ENCODE measurements at regions not wholly inside any gene's neighbourhood (a gene's known extent, or its start where the extent isn't known, plus 50 kb on each side); places are given as distances from the start of the nearest gene placed in this dataset.

- POLR2A ChIA-PET: no interaction called here
- H3K27me3 Mint-ChIP-seq: no peaks in the 10 kb centered on the region
- H3K4me1 Mint-ChIP-seq: no peaks in the 10 kb centered on the region
- peaks cover 2% of the 10 kb centered on the region for H3K9me3 Mint-ChIP-seq
- no peak overlapping the region for H3K4me3 Mint-ChIP-seq
- no peaks in the 10 kb centered on the region for H3K36me3 Mint-ChIP-seq (ENCODE audit: low read depth)
- H3K27ac Mint-ChIP-seq: no peak overlapping the region
- CTCF ChIA-PET: no interaction called here
- no peak for DNase-seq
Measured at GRCh38 chr6:49051281-49051680, 411.8 kb downstream of the MMUT start.

GRCh38 chr6:49050584-49050983, 412.5 kb downstream of the MMUT start:
- CTCF ChIA-PET: no interaction called here
- peaks cover 5% of the 10 kb centered on the region for H3K9me3 Mint-ChIP-seq
- H3K4me1 Mint-ChIP-seq: no peaks in the 10 kb centered on the region
- no peak for DNase-seq
- POLR2A ChIA-PET: no interaction called here
- H3K27ac Mint-ChIP-seq: no peak overlapping the region
- no peaks in the 10 kb centered on the region for H3K36me3 Mint-ChIP-seq (ENCODE audit: low read depth)
- H3K27me3 Mint-ChIP-seq: no peaks in the 10 kb centered on the region
- no peak overlapping the region for H3K4me3 Mint-ChIP-seq

GRCh38 chr6:49038294-49038822, 424.7 kb downstream of the MMUT start:
- Mint-ChIP-seq H3K36me3 (ENCODE audit: low read depth) (no peaks in the 10 kb centered on the region), H3K9me3 (no peaks in the 10 kb centered on the region), H3K27me3 (no peaks in the 10 kb centered on the region), H3K4me3 (no peak overlapping the region), H3K4me1 (no peaks in the 10 kb centered on the region), H3K27ac (no peak overlapping the region)
- DNase-seq: no peak
- CTCF ChIA-PET: no interaction called here
- POLR2A ChIA-PET: no interaction called here

DNA sequence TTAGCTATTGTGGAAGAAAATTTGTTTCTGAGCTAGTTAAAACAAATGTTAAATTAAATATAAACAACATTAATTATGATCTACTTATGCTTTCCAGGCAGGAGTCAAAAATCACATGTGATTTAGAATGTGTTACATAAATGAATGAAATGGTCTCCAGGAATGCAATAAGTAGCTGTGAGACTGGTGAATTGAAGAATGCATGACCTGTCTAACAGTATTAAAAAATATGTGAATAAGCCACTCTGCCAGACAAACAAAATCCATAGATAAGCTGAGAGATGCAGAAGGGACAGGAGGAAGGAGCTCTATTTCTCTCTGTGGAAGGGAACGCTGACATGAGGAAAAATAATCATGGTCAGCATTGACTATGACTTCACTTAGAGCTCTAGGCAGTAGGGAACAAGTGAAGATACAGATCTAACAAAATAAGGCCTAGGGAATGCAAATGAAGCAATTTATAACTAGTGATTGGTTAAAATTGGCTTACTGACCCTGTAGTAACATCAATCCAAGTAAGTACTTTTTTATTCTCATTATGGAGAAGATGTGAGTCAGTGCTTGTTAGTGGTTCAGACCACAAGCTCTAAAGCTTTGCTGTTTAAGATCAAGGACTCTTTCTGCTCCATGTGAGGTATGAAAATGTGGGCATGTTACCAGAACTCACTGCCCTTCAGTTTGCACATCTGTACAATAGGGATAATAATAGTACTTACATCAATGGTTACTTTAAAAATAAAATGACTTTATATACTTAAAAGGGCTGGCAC, 432.6 kb downstream of the MMUT start:
- H3K36me3 Mint-ChIP-seq (ENCODE audit: low read depth): no peaks in the 10 kb centered on the region
- ChIA-PET POLR2A (no interaction called here), CTCF (no interaction called here)
- no peak overlapping the region for H3K4me3 Mint-ChIP-seq
- no peaks in the 10 kb centered on the region for H3K27me3 Mint-ChIP-seq
- H3K4me1 Mint-ChIP-seq: no peaks in the 10 kb centered on the region
- H3K27ac Mint-ChIP-seq: no peak overlapping the region
- H3K9me3 Mint-ChIP-seq: peaks cover 3% of the 10 kb centered on the region
- DNase-seq: no peak

- Mint-ChIP-seq H3K27ac (no peak overlapping the region), H3K36me3 (ENCODE audit: low read depth) (no peaks in the 10 kb centered on the region), H3K4me3 (no peak overlapping the region), H3K4me1 (no peaks in the 10 kb centered on the region), H3K9me3 (peaks cover 7% of the 10 kb centered on the region), H3K27me3 (no peaks in the 10 kb centered on the region)
- ChIA-PET CTCF (no interaction called here), POLR2A (no interaction called here)
- no peak for DNase-seq
Measured at GRCh38 chr6:49027644-49028043, 435.4 kb downstream of the MMUT start.

GRCh38 chr6:49025273-49026240, 437.5 kb downstream of the MMUT start:
- H3K27me3 Mint-ChIP-seq: no peaks in the 10 kb centered on the region
- no peak overlapping the region for H3K4me3 Mint-ChIP-seq
- DNase-seq: no peak
- H3K4me1 Mint-ChIP-seq: no peaks in the 10 kb centered on the region
- H3K36me3 Mint-ChIP-seq (ENCODE audit: low read depth): no peaks in the 10 kb centered on the region
- peaks cover 7% of the 10 kb centered on the region for H3K9me3 Mint-ChIP-seq
- CTCF ChIA-PET: no interaction called here
- POLR2A ChIA-PET: no interaction called here
- no peak overlapping the region for H3K27ac Mint-ChIP-seq

DNA sequence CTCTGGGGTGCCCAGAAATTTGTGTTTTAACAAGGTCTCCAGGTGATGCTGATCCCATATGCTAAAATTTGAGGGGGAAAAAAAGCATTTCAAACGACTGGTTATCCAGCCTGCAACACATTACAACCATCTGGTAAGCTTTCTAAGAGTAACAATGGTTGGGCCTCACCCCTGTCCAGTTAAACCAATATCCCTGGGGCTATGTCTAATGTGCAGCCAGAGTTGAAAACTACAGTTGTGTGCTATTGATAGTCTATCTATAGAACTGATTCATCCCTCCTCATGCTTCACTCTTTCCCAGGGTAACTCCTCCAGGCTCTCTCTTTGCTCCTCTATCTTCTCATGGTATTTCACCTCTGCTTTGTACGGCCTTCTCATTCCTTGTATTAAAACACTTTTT, 458.3 kb downstream of the MMUT start:
- Mint-ChIP-seq H3K4me1 (no peaks in the 10 kb centered on the region), H3K27ac (no peak overlapping the region), H3K4me3 (no peak overlapping the region), H3K36me3 (ENCODE audit: low read depth) (no peaks in the 10 kb centered on the region), H3K27me3 (no peaks in the 10 kb centered on the region), H3K9me3 (peaks cover 2% of the 10 kb centered on the region)
- no peak for DNase-seq
- ChIA-PET POLR2A (no interaction called here), CTCF (no interaction called here)

DNA sequence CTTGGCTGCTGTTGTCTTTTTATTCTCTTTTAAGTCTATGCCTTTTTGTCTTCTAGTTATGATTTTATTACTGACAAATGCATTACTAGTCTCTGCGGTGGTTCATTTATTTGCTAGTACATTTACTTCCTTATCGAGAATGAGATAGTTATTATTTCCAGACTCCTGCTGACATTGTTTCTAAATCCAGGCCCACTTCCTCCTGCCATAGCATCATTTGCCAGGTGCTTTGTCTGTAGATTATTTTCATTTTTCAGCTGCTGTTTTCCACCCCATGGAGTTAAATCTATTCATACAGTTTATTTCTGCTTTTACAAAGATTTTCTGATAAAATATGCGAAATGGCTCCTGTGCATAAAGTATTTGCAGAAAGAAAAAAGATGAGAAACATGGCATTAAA, 459.7 kb downstream of the MMUT start:
- no peak overlapping the region for H3K4me3 Mint-ChIP-seq
- H3K36me3 Mint-ChIP-seq (ENCODE audit: low read depth): no peaks in the 10 kb centered on the region
- H3K4me1 Mint-ChIP-seq: no peaks in the 10 kb centered on the region
- ChIA-PET CTCF (no interaction called here), POLR2A (no interaction called here)
- no peaks in the 10 kb centered on the region for H3K27me3 Mint-ChIP-seq
- H3K27ac Mint-ChIP-seq: no peak overlapping the region
- no peak for DNase-seq
- no peaks in the 10 kb centered on the region for H3K9me3 Mint-ChIP-seq

- ChIA-PET POLR2A (no interaction called here), CTCF (no interaction called here)
- no peak overlapping the region for H3K4me3 Mint-ChIP-seq
- no peak for DNase-seq
- H3K27me3 Mint-ChIP-seq: no peaks in the 10 kb centered on the region
- no peaks in the 10 kb centered on the region for H3K9me3 Mint-ChIP-seq
- H3K36me3 Mint-ChIP-seq (ENCODE audit: low read depth): no peaks in the 10 kb centered on the region
- no peaks in the 10 kb centered on the region for H3K4me1 Mint-ChIP-seq
- H3K27ac Mint-ChIP-seq: no peak overlapping the region
Measured at GRCh38 chr6:49001856-49002541, 461.1 kb downstream of the MMUT start.

DNA sequence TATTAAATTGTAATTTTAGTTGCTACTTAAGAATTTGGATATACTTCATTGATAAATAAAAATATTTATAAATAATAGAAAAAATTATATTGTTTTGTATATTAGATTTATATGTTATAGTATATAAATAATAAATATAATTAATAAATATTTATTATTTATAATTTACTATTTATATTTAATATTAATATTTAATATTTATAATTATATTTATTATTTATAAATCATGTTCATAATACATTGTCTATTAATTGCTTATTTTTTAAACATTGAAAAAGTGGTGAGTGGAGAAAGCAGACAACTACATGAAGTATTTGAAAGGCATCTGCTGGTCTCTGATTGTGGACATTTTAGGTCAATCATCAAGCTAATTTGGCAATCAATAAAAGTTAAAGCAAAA, 464.5 kb downstream of the MMUT start:
- H3K36me3 Mint-ChIP-seq (ENCODE audit: low read depth): no peaks in the 10 kb centered on the region
- H3K27ac Mint-ChIP-seq: no peak overlapping the region
- CTCF ChIA-PET: no interaction called here

GRCh38 chr6:48996461-48997119, 466.5 kb downstream of the MMUT start:
- H3K4me3 Mint-ChIP-seq: no peak overlapping the region
- CTCF ChIA-PET: no interaction called here
- DNase-seq: no peak
- H3K27ac Mint-ChIP-seq: no peak overlapping the region
- H3K4me1 Mint-ChIP-seq: no peaks in the 10 kb centered on the region
- no peaks in the 10 kb centered on the region for H3K27me3 Mint-ChIP-seq
- H3K9me3 Mint-ChIP-seq: peaks cover 4% of the 10 kb centered on the region
- POLR2A ChIA-PET: interaction anchor here (0.6 kb wide), 1 partner anchor 184 kb away, joined by 4 read pairs; no protein-coding TSS in a partner anchor
- H3K36me3 Mint-ChIP-seq (ENCODE audit: low read depth): no peaks in the 10 kb centered on the region

More for the DNA sequence above, 464.5 kb downstream of the MMUT start:
- Mint-ChIP-seq H3K4me3 (no peak overlapping the region), H3K27me3 (no peaks in the 10 kb centered on the region), H3K9me3 (no peaks in the 10 kb centered on the region), H3K4me1 (no peaks in the 10 kb centered on the region)
- POLR2A ChIA-PET: no interaction called here
- DNase-seq: no peak

- CTCF ChIA-PET: no interaction called here
- Mint-ChIP-seq H3K27me3 (no peaks in the 10 kb centered on the region), H3K4me3 (no peak overlapping the region), H3K36me3 (ENCODE audit: low read depth) (no peaks in the 10 kb centered on the region), H3K27ac (no peak overlapping the region), H3K9me3 (peaks cover 10% of the 10 kb centered on the region), H3K4me1 (no peaks in the 10 kb centered on the region)
- no peak for DNase-seq
- POLR2A ChIA-PET: no interaction called here
Measured at GRCh38 chr6:48994811-48995210, 468.2 kb downstream of the MMUT start.

DNA sequence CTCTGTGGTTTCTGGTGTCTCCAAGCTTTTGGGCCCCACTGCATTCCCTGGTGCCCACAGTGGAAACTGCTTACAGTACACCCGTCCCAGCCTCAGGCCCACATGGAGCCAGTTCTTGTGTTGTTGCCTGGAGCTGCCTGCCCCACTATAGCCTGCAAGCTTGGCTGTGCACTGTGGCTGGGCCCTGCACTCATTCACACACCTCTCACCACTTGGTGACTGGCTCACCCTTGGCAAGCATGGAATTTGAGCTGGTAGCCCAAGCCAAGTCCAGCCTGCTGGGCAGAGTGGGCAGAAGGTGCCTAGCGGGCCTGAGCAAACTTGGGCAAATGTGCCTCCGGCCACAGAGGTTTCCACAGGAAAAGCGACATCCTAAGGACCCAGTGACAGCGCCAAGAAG, 472.3 kb downstream of the MMUT start:
- H3K4me1 Mint-ChIP-seq: no peaks in the 10 kb centered on the region

More for the DNA sequence above, 472.3 kb downstream of the MMUT start:
- POLR2A ChIA-PET: no interaction called here
- Mint-ChIP-seq H3K4me3 (no peak overlapping the region), H3K9me3 (peaks cover 20% of the 10 kb centered on the region), H3K27me3 (no peaks in the 10 kb centered on the region), H3K36me3 (ENCODE audit: low read depth) (no peaks in the 10 kb centered on the region), H3K27ac (no peak overlapping the region)
- DNase-seq: no peak
- CTCF ChIA-PET: no interaction called here

Measured in activated CD4-positive, alpha-beta memory T cell treated with anti-CD3 and anti-CD28 coated beads, Interleukin-2, amount 10 ng/mL, durations not matched to agents 7 days and 5 days (primary cell).